Astrocyte (in vitro differentiated cells and primary cell): ENCODE measurements at regions not wholly inside any gene's neighbourhood (a gene's known extent, or its start where the extent isn't known, plus 50 kb on each side); places are given as distances from the start of the nearest gene placed in this dataset.

Experiments
- CTCF ChIP-seq: IDR thresholded peaks from 2 replicates; pipeline ENCODE4 v1.5.1; 2011; ENCODE audit warnings: low read depth, mild to moderate bottlenecking, inconsistent platforms, low read length, moderate library complexity; ENCODE audit not compliant: insufficient read depth
- EZH2 ChIP-seq: IDR thresholded peaks from 2 replicates; pipeline ENCODE4 v1.6.1; 2012; ENCODE audit warnings: mild to moderate bottlenecking, low read length, inconsistent platforms; ENCODE audit not compliant: insufficient read depth

GRCh38 chr9:36750630-36751029 lies 177.9 kb downstream of the MELK start:
- TF ChIP-seq CTCF = no peak
- TF ChIP-seq EZH2 = no peak
